ENCODE measurements at regions not wholly inside any gene's neighbourhood (a gene's known extent, or its start where the extent isn't known, plus 50 kb on each side); places are given as distances from the start of the nearest gene placed in this dataset.

GRCh38 chr6:40330301-40330721 is 256.9 kb downstream of the LRFN2 start:
- TF ChIP-seq CTCF (conservative IDR thresholded peaks at IDR 0.05), result no peak
- no peak overlapping the region for H3K27ac ChIP-seq

- no peak overlapping the region for H3K27ac ChIP-seq
- TF ChIP-seq CTCF (conservative IDR thresholded peaks at IDR 0.05), result no peak; the same call in 1 of the 2 replicates
These were observed 258.1 kb downstream of the LRFN2 start for GRCh38 chr6:40328986-40329545.

GRCh38 chr6:40328386-40328985 is 258.7 kb downstream of the LRFN2 start:
- TF ChIP-seq CTCF (conservative IDR thresholded peaks at IDR 0.05), result peak; percentile 99
- no peak overlapping the region for H3K27ac ChIP-seq

GRCh38 chr6:40326714-40327421 is 260.3 kb downstream of the LRFN2 start:
- TF ChIP-seq CTCF (conservative IDR thresholded peaks at IDR 0.05), result no peak

GRCh38 chr6:40325791-40326190 is 261.4 kb downstream of the LRFN2 start:
- no peak for TF ChIP-seq CTCF (conservative IDR thresholded peaks at IDR 0.05)
- H3K27ac ChIP-seq, result no peak overlapping the region

More at GRCh38 chr6:40326714-40327421, 260.3 kb downstream of the LRFN2 start:
- H3K27ac ChIP-seq, result no peak overlapping the region

GRCh38 chr6:40325041-40325440 is 262.1 kb downstream of the LRFN2 start:
- H3K27ac ChIP-seq, result no peak overlapping the region
- TF ChIP-seq CTCF (conservative IDR thresholded peaks at IDR 0.05), result no peak

- H3K27ac ChIP-seq, result no peak overlapping the region
- TF ChIP-seq CTCF (conservative IDR thresholded peaks at IDR 0.05), result no peak
These were observed 263.1 kb downstream of the LRFN2 start for GRCh38 chr6:40323881-40324634.
